WTC11 (cell line): ENCODE measurements at regions not wholly inside any gene's neighbourhood (a gene's known extent, or its start where the extent isn't known, plus 50 kb on each side); places are given as distances from the start of the nearest gene placed in this dataset.

Experiments
- CREM ChIP-seq: sonication (generic); formaldehyde crosslinking; IDR thresholded peaks from 2 replicates; pipeline ENCODE4 v1.8.1; 2022; ENCODE audit warnings: mild to moderate bottlenecking, missing genetic modification reagents, moderate library complexity
- CTCF ChIP-seq: fragments of 200-600 bp; IDR thresholded peaks from 2 replicates; pipeline ENCODE4 v1.8.0; 2022; ENCODE audit warnings: antibody characterized with exemption
- E2F4 ChIP-seq: sonication (generic); formaldehyde crosslinking; IDR thresholded peaks from 2 replicates; pipeline ENCODE4 v1.8.1; 2022; ENCODE audit warnings: low read depth, mild to moderate bottlenecking, moderate library complexity, missing genetic modification reagents, borderline replicate concordance
- HMGA2 ChIP-seq: fragments of 250-450 bp; sonication (Bioruptor Pico); IDR thresholded peaks from 2 replicates; pipeline ENCODE4 v1.4.0; 2021; ENCODE audit warnings: mild to moderate bottlenecking, moderate library complexity
- IRF1 ChIP-seq: sonication (generic); formaldehyde crosslinking; IDR thresholded peaks from 2 replicates; pipeline ENCODE4 v1.8.0; 2023; ENCODE audit warnings: missing genetic modification reagents
- MLX ChIP-seq: sonication (generic); formaldehyde crosslinking; IDR thresholded peaks from 2 replicates; pipeline ENCODE4 v1.8.1; 2023; ENCODE audit warnings: mild to moderate bottlenecking, missing genetic modification reagents, moderate library complexity
- NFYB ChIP-seq: sonication (generic); formaldehyde crosslinking; conservative IDR thresholded peaks from 2 replicates; pipeline ENCODE4 v1.8.0; 2022; ENCODE audit warnings: low read depth, missing genetic modification reagents
- NR3C1 ChIP-seq: sonication (generic); formaldehyde crosslinking; conservative IDR thresholded peaks from 2 replicates; pipeline ENCODE4 v1.8.1; 2023; ENCODE audit warnings: low read depth, mild to moderate bottlenecking, missing genetic modification reagents
- TEAD4 ChIP-seq: sonication (generic); formaldehyde crosslinking; IDR thresholded peaks from 2 replicates; pipeline ENCODE4 v1.8.0; 2022; ENCODE audit warnings: mild to moderate bottlenecking, missing genetic modification reagents

- no peak for TF ChIP-seq CTCF
- TF ChIP-seq IRF1 = no peak
- no peak for TF ChIP-seq MLX
- TF ChIP-seq NR3C1 (CRISPR knock-in tag) = no peak
- TF ChIP-seq TEAD4 (CRISPR knock-in tag) = no peak
- no peak for TF ChIP-seq NFYB (CRISPR knock-in tag)
- TF ChIP-seq HMGA2 = no peak
- no peak for TF ChIP-seq E2F4 (CRISPR knock-in tag)
- no peak for TF ChIP-seq CREM (CRISPR knock-in tag)
These were observed 84.2 kb upstream of the CNKSR3 start for GRCh38 chr6:154594496-154595198.
